ENCODE measurements at regions not wholly inside any gene's neighbourhood (a gene's known extent, or its start where the extent isn't known, plus 50 kb on each side); places are given as distances from the start of the nearest gene placed in this dataset.

DNA sequence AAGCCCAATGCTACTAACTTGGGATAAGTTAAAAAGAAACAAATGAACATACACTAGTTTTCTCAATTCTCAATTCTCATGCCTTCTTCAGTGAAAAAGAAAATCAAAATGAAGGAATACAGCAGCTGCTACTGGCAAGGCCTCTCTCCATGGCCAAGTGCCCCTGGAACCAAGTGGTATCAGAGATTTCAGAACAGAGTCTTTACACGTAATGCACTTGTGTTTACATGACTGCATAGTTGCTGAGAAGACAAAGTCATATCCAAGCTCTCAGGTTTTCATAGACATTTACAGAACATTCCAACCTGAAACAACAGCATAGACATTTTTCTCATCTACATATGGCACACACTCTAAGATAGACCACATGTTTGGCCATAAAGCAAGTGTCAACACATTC lies 789.9 kb downstream of the CBLN2 start:
- TF ChIP-seq POLR2A (IDR thresholded peaks at IDR 0.05), result no peak
- TF ChIP-seq, protein P1, sequence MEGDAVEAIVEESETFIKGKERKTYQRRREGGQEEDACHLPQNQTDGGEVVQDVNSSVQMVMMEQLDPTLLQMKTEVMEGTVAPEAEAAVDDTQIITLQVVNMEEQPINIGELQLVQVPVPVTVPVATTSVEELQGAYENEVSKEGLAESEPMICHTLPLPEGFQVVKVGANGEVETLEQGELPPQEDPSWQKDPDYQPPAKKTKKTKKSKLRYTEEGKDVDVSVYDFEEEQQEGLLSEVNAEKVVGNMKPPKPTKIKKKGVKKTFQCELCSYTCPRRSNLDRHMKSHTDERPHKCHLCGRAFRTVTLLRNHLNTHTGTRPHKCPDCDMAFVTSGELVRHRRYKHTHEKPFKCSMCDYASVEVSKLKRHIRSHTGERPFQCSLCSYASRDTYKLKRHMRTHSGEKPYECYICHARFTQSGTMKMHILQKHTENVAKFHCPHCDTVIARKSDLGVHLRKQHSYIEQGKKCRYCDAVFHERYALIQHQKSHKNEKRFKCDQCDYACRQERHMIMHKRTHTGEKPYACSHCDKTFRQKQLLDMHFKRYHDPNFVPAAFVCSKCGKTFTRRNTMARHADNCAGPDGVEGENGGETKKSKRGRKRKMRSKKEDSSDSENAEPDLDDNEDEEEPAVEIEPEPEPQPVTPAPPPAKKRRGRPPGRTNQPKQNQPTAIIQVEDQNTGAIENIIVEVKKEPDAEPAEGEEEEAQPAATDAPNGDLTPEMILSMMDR (IDR thresholded peaks at IDR 0.05), result no peak

Data from suprapubic skin (tissue), 3 donors.